DMS114 treated with DMSO at 0.1 percent for 48 hours (cell line): ENCODE measurements at regions not wholly inside any gene's neighbourhood (a gene's known extent, or its start where the extent isn't known, plus 50 kb on each side); places are given as distances from the start of the nearest gene placed in this dataset.

ENCODE experiments used
- DNase-seq: peaks from one replicate; lab custom pipeline; 2025; ENCODE audit not compliant: unreplicated experiment; lab: John Stamatoyannopoulos, UW

GRCh38 chr15:96020797-96021196 is 309.7 kb upstream of the NR2F2 start:
- no peak for DNase-seq

GRCh38 chr15:96023081-96023480 is 307.4 kb upstream of the NR2F2 start:
- DNase-seq: no peak

GRCh38 chr15:96027501-96027900 is 303.0 kb upstream of the NR2F2 start:
- no peak for DNase-seq

GRCh38 chr15:96028620-96029019 is 301.9 kb upstream of the NR2F2 start:
- no peak for DNase-seq

- DNase-seq: no peak
These were observed 301.3 kb upstream of the NR2F2 start for GRCh38 chr15:96029172-96029571.

GRCh38 chr15:96031426-96032110 is 298.9 kb upstream of the NR2F2 start:
- no peak for DNase-seq

- no peak for DNase-seq
These were observed 295.4 kb upstream of the NR2F2 start for GRCh38 chr15:96035091-96035490.

- DNase-seq: no peak
These were observed 294.9 kb upstream of the NR2F2 start for GRCh38 chr15:96035635-96036034.

- DNase-seq: no peak
These were observed 292.9 kb upstream of the NR2F2 start for GRCh38 chr15:96037584-96037983.

- DNase-seq: no peak
These were observed 292.4 kb upstream of the NR2F2 start for GRCh38 chr15:96038131-96038530.

GRCh38 chr15:96038650-96039049 is 291.9 kb upstream of the NR2F2 start:
- no peak for DNase-seq

- no peak for DNase-seq
These were observed 288.3 kb upstream of the NR2F2 start for GRCh38 chr15:96041982-96042733.

- DNase-seq: no peak
These were observed 287.7 kb upstream of the NR2F2 start for GRCh38 chr15:96042734-96043224.

GRCh38 chr15:96043591-96044171 is 286.8 kb upstream of the NR2F2 start:
- DNase-seq: no peak

GRCh38 chr15:96046620-96047240 is 283.8 kb upstream of the NR2F2 start:
- DNase-seq: no peak

- peak; percentile 12 for DNase-seq
These were observed 283.1 kb upstream of the NR2F2 start for GRCh38 chr15:96047255-96047931.

- no peak for DNase-seq
These were observed 281.2 kb upstream of the NR2F2 start for GRCh38 chr15:96049323-96049722.

- no peak for DNase-seq
These were observed 280.7 kb upstream of the NR2F2 start for GRCh38 chr15:96049766-96050165.

- DNase-seq: no peak
These were observed 278.9 kb upstream of the NR2F2 start for GRCh38 chr15:96051598-96051997.

GRCh38 chr15:96052154-96052553 is 278.3 kb upstream of the NR2F2 start:
- DNase-seq: no peak

GRCh38 chr15:96052572-96053030 is 277.9 kb upstream of the NR2F2 start:
- no peak for DNase-seq
